ENCODE measurements at regions not wholly inside any gene's neighbourhood (a gene's known extent, or its start where the extent isn't known, plus 50 kb on each side); places are given as distances from the start of the nearest gene placed in this dataset.

- H3K4me3 ChIP-seq (ENCODE audit: low read depth, low read length) = no peak overlapping the region
- no peak for DNase-seq (ENCODE audit: low read depth)
Observed at GRCh38 chr13:39225860-39226259, 187.6 kb downstream of the NHLRC3 start.

- H3K4me3 ChIP-seq (ENCODE audit: low read depth, low read length) = no peak overlapping the region
- DNase-seq (ENCODE audit: low read depth) = no peak
Observed at GRCh38 chr13:39226359-39226758, 188.1 kb downstream of the NHLRC3 start.

- DNase-seq (ENCODE audit: low read depth) = no peak
- H3K4me3 ChIP-seq (ENCODE audit: low read depth, low read length) = no peak overlapping the region
Observed at GRCh38 chr13:39232401-39232980, 194.2 kb downstream of the NHLRC3 start.

- no peak for DNase-seq (ENCODE audit: low read depth)
- H3K4me3 ChIP-seq (ENCODE audit: low read depth, low read length) = no peak overlapping the region
Observed at GRCh38 chr13:39232999-39233398, 194.7 kb downstream of the NHLRC3 start.

GRCh38 chr13:39233519-39233918 is 195.3 kb downstream of the NHLRC3 start:
- H3K4me3 ChIP-seq (ENCODE audit: low read depth, low read length) = no peak overlapping the region
- DNase-seq (ENCODE audit: low read depth) = no peak

- H3K4me3 ChIP-seq (ENCODE audit: low read depth, low read length) = no peak overlapping the region
- no peak for DNase-seq (ENCODE audit: low read depth)
Observed at GRCh38 chr13:39244561-39245230, 206.4 kb downstream of the NHLRC3 start.

GRCh38 chr13:39245688-39246087 is 207.4 kb downstream of the NHLRC3 start:
- DNase-seq (ENCODE audit: low read depth) = no peak
- no peak overlapping the region for H3K4me3 ChIP-seq (ENCODE audit: low read depth, low read length)

GRCh38 chr13:39249982-39250381 is 211.7 kb downstream of the NHLRC3 start:
- no peak for DNase-seq (ENCODE audit: low read depth)
- H3K4me3 ChIP-seq (ENCODE audit: low read depth, low read length) = no peak overlapping the region

GRCh38 chr13:39250440-39250839 is 212.2 kb downstream of the NHLRC3 start:
- DNase-seq (ENCODE audit: low read depth) = no peak
- H3K4me3 ChIP-seq (ENCODE audit: low read depth, low read length) = no peak overlapping the region

GRCh38 chr13:39251340-39251739 is 213.1 kb downstream of the NHLRC3 start:
- no peak overlapping the region for H3K4me3 ChIP-seq (ENCODE audit: low read depth, low read length)
- no peak for DNase-seq (ENCODE audit: low read depth)

- H3K4me3 ChIP-seq (ENCODE audit: low read depth, low read length) = no peak overlapping the region
- peak; percentile 11 for DNase-seq (ENCODE audit: low read depth)
Observed at GRCh38 chr13:39253774-39254173, 215.5 kb downstream of the NHLRC3 start.

GRCh38 chr13:39254601-39255000 is 216.3 kb downstream of the NHLRC3 start:
- H3K4me3 ChIP-seq (ENCODE audit: low read depth, low read length) = no peak overlapping the region
- no peak for DNase-seq (ENCODE audit: low read depth)

GRCh38 chr13:39257642-39258041 is 219.4 kb downstream of the NHLRC3 start:
- no peak overlapping the region for H3K4me3 ChIP-seq (ENCODE audit: low read depth, low read length)
- no peak for DNase-seq (ENCODE audit: low read depth)

- no peak overlapping the region for H3K4me3 ChIP-seq (ENCODE audit: low read depth, low read length)
- DNase-seq (ENCODE audit: low read depth) = no peak
Observed at GRCh38 chr13:39259371-39260140, 221.3 kb downstream of the NHLRC3 start.

- H3K4me3 ChIP-seq (ENCODE audit: low read depth, low read length) = no peak overlapping the region
- no peak for DNase-seq (ENCODE audit: low read depth)
Observed at GRCh38 chr13:39263033-39263432, 224.8 kb downstream of the NHLRC3 start.

GRCh38 chr13:39263531-39263930 is 225.3 kb downstream of the NHLRC3 start:
- H3K4me3 ChIP-seq (ENCODE audit: low read depth, low read length) = no peak overlapping the region
- no peak for DNase-seq (ENCODE audit: low read depth)

GRCh38 chr13:39266426-39266825 is 228.2 kb downstream of the NHLRC3 start:
- DNase-seq (ENCODE audit: low read depth) = no peak
- no peak overlapping the region for H3K4me3 ChIP-seq (ENCODE audit: low read depth, low read length)

GRCh38 chr13:39268398-39268797 is 230.1 kb downstream of the NHLRC3 start:
- H3K4me3 ChIP-seq (ENCODE audit: low read depth, low read length) = no peak overlapping the region
- no peak for DNase-seq (ENCODE audit: low read depth)

- no peak overlapping the region for H3K4me3 ChIP-seq (ENCODE audit: low read depth, low read length)
- no peak for DNase-seq (ENCODE audit: low read depth)
Observed at GRCh38 chr13:39269004-39269403, 230.7 kb downstream of the NHLRC3 start.

GRCh38 chr13:39269411-39269810 is 231.2 kb downstream of the NHLRC3 start:
- DNase-seq (ENCODE audit: low read depth) = no peak
- H3K4me3 ChIP-seq (ENCODE audit: low read depth, low read length) = no peak overlapping the region

GRCh38 chr13:39272994-39273393 is 234.7 kb downstream of the NHLRC3 start:
- H3K4me3 ChIP-seq (ENCODE audit: low read depth, low read length) = no peak overlapping the region
- DNase-seq (ENCODE audit: low read depth) = no peak

All from skeletal muscle cell (primary cell).